Fibroblast of lung (primary cell): ENCODE measurements at regions not wholly inside any gene's neighbourhood (a gene's known extent, or its start where the extent isn't known, plus 50 kb on each side); places are given as distances from the start of the nearest gene placed in this dataset.

Source experiments
- CTCF ChIP-seq, 2 donors: IDR thresholded peaks in 1 of 2; conservative IDR thresholded peaks in 1 of 2; 1 replicate in 1 of 2; 2 replicates in 1 of 2; pipeline ENCODE4 v1.5.1; 2011 to 2012; ENCODE audit warnings: low read length in 2 of 2, control low read depth in 1 of 2, inconsistent platforms in 1 of 2, low read depth in 1 of 2, mild to moderate bottlenecking in 1 of 2
- EZH2 ChIP-seq: IDR thresholded peaks from 2 replicates; pipeline ENCODE4 v1.5.1; 2012; ENCODE audit warnings: low read length, control low read depth, mild to moderate bottlenecking; ENCODE audit errors: missing control alignments

- TF ChIP-seq CTCF (conservative IDR thresholded peaks at IDR 0.05 in 1 of 2, IDR thresholded peaks at IDR 0.05 in 1 of 2; ENCODE audit: low read depth in 1 of 2, low read length in 2 of 2) (no peak), EZH2 (no peak)
Measured at GRCh38 chr6:22083119-22083518, 213.7 kb downstream of the PRL start.
